Endothelial cell of hepatic sinusoid (primary cell): ENCODE measurements at regions not wholly inside any gene's neighbourhood (a gene's known extent, or its start where the extent isn't known, plus 50 kb on each side); places are given as distances from the start of the nearest gene placed in this dataset.
"Not testable (repeated sequence)": the region's sequence is repeated elsewhere in the genome, so short reads cannot be mapped to it uniquely, and the experiment has no call there.

Experiments
- in situ Hi-C: cut with HindIII; loops from 2 replicates; pipeline ENCODE4 v1.10.0; 2017; ENCODE audit warnings: low sequenced_read_pairs

DNA sequence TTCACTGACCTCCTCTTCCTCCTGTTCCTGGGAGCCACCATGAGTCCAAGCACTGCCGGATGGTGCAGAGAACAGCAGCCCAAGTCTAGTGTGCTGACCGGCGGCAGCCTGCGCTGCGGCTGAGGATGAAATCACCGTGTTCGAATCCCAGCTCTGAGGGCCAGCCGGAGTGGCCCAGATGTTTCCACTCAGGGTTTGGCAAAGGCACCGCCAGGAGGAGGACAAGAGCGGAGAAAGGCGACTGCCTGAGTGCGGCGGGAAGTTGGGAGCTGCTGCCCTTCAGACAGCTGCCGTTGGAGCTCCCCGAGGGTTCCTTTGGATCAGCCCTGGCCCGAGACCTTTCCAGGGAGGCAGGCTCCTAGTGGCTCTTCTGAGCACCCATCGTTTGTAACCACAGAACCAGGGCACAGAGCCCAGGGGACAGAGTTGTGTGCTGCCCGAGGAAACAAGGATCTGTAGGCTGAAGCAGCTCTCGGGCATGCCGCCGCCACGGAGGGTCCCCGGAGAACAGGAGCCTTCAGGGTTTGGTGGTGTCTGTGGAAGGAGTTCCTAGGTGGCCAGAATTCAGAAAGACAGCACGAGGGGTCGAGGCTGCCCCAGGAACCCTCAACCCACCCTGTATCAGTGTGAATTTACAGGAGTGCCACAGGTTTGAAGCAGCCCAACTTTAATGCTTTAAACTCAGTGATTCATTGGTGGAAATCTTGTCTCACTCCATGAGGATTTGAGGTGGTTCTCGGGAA lies 115.6 kb upstream of the COL5A1 start:
- in situ Hi-C loops = loop anchor here (10.0 kb wide), 1 partner anchor 51 kb away; no protein-coding TSS in a partner anchor

DNA sequence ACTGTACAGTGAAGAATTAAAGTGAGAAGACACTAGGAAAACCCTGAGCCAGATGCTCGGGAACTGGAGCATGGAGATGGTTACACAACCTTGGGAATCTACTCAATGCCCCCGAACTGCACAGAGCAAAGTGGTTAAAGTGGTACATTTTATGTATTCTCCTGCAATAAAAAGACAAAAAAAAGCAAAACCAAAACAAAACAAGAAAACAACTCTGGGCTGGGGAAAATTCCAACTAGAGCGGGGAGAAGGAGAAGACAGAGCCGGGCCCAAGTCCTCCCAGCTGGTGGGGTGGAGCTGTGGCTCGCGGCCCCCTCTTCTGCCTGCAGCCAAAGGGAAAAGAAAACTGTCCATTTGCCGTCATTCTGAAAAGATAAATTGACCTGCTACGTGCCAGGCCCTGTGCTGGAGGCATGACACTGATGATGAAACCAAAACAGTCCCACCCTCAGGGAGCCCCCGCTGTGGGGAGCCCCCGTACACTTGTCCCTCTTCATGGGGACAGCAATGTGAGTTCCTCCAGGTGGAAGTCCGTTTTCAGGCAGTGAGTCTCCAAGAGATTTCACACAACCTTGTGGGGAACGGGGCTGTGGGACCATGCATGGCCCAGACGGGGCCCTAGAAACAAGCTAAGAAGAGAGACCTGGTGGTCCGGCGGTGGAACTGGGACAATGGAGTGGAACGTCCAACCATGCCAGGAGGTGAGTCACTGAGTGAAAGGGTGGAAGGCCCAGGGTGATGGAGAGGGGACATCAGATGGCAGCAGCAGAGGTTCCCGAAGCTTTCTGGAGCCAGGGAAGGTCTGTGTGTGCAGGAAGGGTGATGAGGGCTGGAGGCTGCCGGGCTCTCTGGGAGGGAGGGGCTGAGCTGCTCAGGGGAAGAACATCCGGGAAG lies 114.8 kb upstream of the COL5A1 start:
- in situ Hi-C loops = loop anchor here (10.0 kb wide), 1 partner anchor 52 kb away; no protein-coding TSS in a partner anchor

GRCh38 chr9:134530724-134531123 lies 110.9 kb upstream of the COL5A1 start:
- in situ Hi-C loops = no loop called here

DNA sequence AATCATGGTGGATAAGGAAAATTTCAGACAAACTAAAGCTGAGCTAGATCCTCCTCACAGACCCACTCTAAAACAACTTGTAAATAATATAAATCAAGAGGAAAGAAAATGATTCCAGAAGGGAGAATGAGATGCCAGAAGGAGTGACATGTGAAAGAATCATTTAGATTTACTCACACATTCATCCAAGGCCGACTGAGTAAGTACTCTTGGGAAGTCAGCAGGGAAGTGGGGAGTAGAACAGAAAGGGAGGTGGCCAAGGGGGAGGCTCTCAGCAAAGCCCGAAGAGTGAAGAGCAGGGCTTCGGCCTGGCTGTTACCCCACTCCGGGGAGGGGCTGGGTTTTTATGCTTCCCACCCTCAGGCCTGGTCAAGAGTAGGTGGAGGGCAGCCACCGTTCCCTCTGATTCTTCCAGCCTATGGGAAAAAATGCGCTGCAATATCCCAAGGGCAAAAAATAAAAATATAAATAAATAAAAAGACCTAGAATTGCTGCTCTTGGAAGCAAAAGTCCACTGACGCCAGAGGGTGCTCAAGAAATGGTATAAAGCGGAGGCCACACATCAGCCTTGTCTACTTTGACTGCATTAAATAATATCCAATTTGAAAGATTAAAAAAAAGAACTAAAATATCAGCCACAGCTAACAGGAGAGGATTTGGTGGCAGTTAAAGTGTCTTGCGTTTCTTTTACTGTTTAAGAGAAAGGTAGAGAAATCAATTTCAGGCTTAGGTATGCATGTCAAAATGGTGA lies 110.2 kb upstream of the COL5A1 start:
- in situ Hi-C loops = no loop called here

- in situ Hi-C loops = no loop called here
These were observed 109.5 kb upstream of the COL5A1 start for GRCh38 chr9:134532084-134532483.

DNA sequence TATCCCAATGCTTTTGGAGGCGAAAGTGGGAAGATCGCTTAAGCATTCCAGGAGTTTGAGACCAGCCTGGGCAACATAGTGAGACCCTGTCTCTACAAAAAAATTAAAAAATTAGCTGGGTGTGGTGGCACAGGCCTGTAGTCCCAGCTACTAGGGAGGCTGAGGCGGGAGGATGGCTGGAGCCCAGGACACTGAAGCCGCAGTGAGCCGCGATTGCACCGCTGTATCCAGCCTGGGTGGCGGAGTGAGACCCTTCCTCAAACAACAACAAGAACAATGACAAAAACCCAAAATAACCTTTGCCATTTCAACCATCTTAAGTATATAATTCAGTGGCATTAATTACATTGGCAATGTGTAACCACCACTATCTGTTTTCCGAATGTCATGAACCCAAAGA lies 108.9 kb upstream of the COL5A1 start:
- in situ Hi-C loops = not testable (repeated sequence)

DNA sequence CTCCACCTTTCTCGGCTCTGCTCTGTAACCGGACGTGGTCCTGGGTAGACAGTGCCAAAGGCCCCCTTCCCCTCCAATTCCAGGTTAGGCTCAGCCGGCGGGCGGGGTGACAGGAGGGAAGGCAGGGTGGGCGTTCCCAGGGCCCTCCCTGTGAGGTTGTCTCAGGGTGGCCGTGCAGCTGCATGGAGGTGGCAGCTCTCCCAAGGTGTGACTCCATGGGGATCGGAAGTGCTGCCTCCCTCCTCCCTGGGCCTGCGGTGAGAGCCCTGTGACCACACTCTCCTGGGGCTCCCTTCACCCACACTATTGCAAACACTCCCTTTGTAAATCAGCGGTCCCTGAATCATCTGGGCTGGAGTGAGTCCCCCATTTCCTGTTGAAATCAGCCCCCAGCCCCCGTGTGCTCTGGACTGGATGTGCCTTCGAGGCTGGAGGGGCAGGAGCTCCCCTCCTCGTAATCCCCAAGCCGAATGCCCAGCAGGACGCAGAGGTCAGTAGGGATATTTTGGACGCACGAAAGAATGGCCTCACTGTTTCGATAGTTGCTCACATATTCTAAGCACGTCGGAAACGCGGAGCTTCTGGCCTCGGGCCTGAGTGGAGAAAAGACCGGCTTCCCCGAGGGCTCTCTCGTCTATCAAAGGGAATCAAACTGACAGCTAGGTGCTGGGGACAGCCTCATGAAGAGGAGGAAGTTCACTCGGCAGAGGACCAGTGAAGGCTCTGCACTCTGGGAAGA lies 107.6 kb upstream of the COL5A1 start:
- in situ Hi-C loops = no loop called here

GRCh38 chr9:134534661-134535080 lies 106.9 kb upstream of the COL5A1 start:
- in situ Hi-C loops = no loop called here

- in situ Hi-C loops = no loop called here
These were observed 106.4 kb upstream of the COL5A1 start for GRCh38 chr9:134535171-134535570.

- in situ Hi-C loops = no loop called here
These were observed 105.3 kb upstream of the COL5A1 start for GRCh38 chr9:134536101-134536900.

DNA sequence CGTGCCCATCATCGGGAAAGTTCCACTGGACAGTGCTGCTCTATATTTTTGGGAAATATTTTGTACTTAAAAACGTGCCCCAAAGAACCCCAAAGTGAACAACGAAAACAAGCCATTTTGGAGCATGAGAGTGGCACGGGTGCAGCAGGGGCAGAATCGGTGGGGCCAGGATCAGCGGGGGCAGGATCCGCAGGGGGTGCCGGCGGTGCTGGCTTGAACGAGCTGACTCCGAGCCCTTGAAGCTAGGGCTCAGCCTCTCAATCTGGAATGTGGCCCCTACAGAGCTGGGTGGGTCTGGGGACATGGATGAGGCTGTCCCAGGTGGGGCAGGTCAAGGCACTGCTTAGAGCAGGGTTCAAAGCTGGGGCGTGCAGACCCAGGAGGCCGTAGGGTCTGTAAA lies 104.7 kb upstream of the COL5A1 start:
- in situ Hi-C loops = no loop called here

- in situ Hi-C loops = no loop called here
These were observed 103.5 kb upstream of the COL5A1 start for GRCh38 chr9:134537951-134538641.

DNA sequence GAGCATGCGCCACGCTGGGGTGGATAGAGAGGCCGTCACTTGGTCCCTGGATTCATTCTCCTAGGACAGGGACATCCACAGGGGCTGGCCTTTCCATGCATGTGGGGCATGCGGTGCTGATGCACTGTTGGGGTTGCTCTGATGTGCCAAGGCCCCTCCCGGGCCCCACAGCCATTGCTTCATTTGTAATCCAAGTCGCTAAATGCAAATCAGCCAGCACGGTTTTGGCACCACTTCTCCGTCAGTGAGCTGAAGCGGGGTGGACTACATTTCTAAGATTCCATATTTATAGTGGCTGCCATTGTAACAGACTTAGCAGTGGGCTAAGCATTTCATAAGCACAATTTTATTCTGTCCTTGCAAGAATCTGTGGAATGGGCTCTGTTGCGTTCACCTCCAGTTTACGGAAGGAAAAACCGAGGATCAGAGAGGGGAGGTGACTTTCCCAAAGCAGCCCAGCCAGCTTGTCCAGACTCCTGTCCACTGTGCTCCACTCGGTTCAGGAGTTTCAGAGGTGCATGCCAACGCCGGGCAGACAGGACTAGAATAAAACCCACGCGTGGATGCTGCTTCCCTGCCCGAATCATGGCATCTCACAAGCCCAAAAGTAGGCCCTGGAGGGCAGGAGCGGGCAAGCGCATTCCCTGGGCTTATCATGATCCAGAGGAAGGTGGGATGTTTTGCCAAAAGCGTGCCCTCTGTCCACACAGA lies 102.6 kb upstream of the COL5A1 start:
- in situ Hi-C loops = no loop called here

GRCh38 chr9:134539586-134540194 lies 101.9 kb upstream of the COL5A1 start:
- in situ Hi-C loops = no loop called here

- in situ Hi-C loops = no loop called here
These were observed 101.1 kb upstream of the COL5A1 start for GRCh38 chr9:134540276-134541096.

GRCh38 chr9:134541097-134541747 lies 100.4 kb upstream of the COL5A1 start:
- in situ Hi-C loops = no loop called here
